MV-4-11 (cell line): ENCODE measurements at regions not wholly inside any gene's neighbourhood (a gene's known extent, or its start where the extent isn't known, plus 50 kb on each side); places are given as distances from the start of the nearest gene placed in this dataset.

Experiments used
- DNase-seq: peaks from one replicate; lab custom pipeline; 2025; lab: John Stamatoyannopoulos, UW

DNA sequence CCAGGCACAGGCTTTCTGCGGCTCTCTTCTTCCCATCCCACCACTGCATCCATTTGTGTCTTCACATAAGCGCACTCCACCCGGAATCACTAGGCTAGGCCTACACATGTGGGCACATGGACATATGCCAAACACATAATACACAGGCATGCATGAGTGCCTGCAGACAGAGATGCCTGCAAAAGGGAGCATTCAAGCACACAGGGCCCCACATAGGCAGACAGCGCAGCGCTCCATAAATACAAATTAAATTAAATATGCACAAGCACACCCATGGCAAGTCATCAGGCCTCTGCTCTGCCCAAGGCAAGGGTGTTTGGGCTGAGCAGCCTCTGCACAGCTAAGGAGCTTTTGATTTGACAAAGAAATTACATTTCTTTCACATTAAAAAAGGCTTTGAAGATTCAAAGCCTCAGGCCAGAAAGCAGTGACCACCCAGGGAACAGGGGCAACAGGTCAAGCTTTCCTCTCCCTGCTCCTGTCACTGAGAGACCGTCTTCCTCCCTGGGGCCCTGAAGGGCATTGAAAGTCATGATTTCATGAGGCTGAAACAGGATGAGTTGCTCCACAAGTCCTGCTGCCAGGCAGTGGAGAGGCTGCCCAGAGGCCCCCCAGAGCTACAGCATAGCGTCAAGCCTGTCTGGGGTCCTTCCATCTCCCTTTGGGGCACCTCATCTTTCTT lies 134.2 kb upstream of the LRFN2 start:
- no peak for DNase-seq

- no peak for DNase-seq
Observed at GRCh38 chr6:40720375-40720748, 133.2 kb upstream of the LRFN2 start.

DNA sequence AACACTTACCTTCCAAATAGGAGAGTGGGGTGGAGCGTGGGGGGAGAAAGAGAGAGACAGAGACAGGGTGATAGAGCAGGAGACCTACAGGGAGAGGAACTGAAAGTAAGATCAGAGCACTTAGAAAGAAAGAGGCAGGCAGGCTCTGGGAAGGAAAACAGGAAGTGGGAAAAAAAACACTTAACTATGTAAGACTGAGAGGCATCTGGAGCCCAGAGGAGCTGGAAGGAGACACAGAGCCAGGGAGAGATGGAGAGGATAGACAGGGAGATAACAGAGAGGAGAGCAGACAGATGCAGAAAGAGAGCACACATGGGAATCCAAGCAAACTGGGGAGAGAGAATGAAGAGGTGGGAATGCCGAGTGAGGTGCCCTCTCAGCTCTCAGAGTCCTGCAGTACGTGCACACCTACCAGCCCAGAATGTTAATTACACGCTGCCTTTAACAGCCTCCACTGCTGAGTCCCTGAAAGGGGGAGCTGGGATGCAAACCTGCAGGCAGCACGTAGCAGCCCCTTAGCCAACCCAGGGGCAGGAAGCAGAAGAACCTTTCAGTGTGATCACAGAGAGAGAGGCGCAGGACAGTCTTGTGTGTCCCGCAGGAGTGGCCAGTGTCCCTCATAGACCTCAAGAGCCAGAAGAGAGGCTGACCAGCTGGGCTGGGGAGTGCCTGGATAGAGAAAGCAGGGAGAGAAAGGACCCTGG lies 132.7 kb upstream of the LRFN2 start:
- DNase-seq, result peak; percentile 95

GRCh38 chr6:40718401-40718800 lies 131.2 kb upstream of the LRFN2 start:
- DNase-seq, result no peak

DNA sequence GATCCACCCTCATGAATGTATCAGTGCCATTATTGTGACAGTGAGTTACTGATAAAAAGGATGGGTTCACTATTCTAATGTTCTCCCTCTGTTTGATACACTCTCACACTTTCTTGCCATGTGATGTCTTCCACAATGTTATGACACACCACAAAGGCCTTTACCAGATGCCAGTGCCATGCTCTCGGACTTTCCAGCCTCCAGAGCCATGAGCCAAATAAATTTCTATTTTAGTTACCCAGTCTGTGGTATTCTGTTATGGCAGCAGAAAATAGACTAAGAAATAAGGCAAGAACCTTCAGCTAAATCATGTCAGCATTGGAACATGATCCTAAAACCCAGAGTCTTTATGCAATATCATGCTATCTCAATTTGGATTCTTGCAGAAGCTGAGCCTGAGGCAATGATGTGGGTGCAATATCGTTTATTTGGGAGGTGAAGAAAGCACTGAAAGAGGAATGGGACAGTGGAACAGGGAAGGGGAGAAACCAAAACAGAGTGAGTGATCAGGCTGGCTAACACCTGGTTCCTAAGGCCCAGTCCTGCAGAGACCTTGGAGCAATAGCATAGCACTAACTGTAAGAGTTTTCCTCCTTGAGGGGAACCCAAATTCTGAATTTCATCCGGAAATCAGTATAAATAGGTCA lies 130.4 kb upstream of the LRFN2 start:
- DNase-seq, result no peak

DNA sequence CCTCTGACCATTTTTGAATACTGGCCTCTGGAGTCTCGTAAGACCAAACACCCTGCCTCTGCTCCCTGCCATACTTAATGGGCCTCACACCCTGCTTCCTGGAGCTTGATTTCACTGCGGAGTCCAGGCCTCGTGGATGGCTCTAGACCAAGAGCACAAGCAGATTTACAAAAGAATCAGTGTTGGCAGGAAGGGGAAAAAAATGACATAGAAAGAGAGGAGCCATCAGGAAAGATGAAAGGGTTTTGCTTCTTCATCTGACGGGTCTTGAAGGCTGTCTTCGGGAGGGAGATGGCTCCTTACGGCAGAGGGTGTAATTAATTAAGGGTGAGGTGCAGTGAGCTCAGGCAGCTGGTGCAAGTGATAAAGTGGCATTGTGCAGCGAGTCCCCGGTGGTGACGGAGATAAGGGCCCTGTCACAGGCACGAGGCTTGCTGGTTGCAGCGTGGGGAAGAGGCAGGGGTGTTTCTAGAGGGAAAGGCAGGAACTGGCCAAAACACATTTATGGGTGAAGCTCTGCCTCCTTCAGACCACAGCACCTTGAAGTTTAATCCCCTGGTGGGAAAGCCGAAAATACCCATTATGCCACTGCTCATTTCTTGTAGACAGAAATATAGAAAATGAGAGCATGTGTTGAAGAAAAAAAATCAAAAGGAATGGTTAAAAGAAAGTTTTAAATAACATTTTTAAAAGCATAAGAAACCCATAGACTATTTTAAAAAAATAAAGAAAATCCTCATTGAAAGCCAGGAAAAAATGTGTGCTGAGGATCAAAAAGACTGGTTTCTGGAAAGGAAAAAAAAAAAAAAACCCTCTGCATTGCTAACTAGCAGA lies 128.6 kb upstream of the LRFN2 start:
- peak; percentile 19 for DNase-seq

GRCh38 chr6:40714576-40715564 lies 127.7 kb upstream of the LRFN2 start:
- DNase-seq, result no peak

DNA sequence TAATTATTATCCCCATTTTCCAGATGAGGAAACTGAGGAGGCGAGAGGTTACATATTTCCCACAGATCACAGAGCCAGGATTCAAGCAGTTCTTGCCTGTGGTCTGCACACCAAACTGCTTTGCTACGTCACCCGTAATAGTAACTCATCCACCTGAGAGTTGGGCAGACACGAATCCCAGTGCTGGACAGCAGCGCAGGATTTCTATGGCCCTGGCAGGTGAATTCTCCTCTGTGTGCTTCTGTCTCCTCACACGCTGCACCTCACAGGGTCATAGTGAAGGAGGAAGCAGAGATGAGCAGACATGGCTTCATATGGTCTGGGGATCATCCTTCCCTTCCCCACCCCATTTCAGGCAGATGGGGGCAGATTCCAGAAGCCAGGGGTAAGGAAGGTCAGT lies 127.0 kb upstream of the LRFN2 start:
- no peak for DNase-seq

- DNase-seq, result peak; percentile 12
Observed at GRCh38 chr6:40713002-40713719, 126.0 kb upstream of the LRFN2 start.

DNA sequence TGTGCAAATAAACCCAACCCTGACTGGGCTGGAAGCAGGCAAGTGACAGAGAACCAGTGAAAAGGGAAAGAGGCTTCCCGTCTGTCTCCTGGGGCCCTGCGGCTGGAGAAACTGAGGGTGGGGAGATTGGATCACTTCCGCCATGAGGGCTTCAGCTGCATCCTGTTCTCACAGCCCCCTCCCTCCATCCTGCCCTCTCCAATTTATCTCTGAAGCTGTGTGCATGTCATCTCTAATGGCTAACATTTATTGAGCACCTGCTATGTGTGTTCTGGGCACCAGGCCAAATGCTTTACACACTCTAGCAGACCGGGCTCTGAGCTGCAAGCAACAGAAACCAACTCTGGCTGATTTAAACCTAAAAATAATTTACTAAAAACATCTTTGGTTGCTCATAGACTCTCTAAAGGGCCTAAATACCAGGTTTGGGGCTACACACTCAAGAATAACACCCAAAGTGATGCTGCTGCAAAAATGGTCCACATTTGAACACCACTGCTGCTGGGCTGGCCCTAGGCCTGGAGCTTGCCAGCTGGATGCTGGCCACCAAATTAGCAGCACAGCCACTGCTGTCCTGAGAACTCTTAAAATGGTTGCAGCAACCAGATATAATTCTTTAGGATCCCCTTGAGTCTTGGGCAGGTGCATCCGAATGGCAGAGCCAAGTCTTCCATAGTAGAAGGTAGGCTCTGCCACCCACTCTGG lies 123.6 kb upstream of the LRFN2 start:
- DNase-seq, result no peak

DNA sequence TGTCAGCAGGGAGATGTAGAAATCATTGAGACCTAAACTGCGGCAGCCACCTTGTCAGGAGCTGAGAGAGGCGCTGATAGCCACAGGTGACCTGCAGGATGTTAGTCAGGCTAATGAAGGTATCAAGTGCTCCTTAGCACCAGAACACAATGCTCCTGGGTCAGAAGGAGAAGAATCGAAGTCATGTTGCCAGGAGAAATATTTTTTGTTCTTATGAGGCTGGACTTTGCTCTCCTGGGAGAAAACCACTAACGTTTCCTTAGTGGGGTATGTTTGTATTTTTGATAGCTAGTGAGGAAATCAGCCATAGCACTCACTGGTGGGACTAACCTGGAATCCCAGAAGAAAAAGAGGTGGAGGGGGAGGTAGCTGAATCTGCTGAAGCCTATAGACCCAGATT lies 120.9 kb upstream of the LRFN2 start:
- DNase-seq, result no peak

- no peak for DNase-seq
Observed at GRCh38 chr6:40706178-40706577, 119.0 kb upstream of the LRFN2 start.

DNA sequence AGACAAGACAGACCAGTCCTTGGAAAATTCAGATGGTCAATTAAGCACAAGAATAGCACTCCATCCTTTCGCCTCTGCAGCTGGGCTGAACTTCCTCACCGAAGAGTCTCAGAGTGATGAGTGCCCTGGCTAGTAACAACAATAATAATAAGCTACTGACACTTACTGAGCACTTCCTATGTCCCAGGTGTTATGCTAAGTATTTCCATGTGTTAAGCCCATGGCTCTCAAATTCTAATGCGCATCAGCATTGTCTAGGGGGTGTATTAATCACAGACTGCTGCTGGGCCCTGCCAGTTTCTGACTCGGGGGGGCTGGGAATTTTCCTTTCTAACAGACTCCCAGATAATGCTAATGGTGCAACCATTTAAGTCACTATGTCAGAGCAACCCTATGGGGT lies 118.2 kb upstream of the LRFN2 start:
- DNase-seq, result no peak

DNA sequence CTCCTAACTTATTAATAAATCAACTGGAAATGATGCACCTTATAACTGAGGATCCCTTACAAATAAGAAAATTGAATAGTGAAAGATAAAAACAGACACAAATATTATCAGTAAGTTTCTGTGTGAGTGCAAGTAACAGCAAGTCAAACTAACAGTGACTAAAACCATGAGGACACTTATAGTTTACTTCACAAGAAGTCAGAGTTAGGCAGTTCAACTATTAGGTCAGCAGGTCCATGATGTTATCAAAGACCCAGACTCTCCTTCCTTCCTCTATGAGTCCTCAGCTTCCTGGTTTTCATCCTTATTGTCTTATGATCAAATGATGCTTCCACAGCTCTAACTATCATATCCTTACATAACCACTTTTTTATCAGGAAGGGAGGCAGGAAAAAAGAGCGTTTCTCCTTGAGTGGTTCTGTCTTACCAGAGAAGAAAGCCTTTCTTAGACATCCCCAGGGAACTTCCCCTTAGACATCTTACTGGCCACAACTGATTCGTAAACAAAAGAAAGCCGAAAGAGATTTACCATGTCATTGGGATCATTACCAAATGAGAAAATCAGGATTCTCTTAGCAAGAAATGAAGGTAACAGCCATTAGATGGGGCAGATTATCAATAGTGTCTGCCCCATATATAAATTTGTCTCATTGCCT lies 114.3 kb upstream of the LRFN2 start:
- no peak for DNase-seq

DNA sequence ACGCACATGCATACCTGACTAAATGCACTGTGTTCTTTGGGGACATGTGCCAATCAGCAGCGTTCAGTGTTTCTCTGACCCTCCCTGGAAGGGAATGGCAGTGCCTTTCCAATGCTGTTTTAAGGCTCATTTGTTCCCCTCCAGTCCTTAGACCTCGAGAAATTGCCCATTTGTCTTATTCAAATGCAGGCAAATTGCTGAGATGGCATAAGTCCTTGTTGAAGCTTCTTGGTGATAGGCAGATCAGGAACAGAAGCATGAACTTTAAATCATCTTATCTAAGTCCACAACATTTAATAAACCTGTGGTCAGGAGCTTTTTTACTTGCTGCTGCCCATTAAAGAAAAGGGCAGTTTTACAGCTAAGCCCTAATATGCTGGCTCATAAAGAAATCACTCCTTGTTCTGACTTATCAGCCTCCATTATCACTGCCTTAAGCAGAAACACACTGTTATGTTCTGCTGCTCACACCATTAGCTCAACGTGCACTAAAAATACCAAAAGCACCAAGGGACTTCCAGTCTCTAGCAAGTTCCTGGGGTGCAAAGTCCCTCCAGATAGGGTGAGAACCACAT lies 112.9 kb upstream of the LRFN2 start:
- no peak for DNase-seq

DNA sequence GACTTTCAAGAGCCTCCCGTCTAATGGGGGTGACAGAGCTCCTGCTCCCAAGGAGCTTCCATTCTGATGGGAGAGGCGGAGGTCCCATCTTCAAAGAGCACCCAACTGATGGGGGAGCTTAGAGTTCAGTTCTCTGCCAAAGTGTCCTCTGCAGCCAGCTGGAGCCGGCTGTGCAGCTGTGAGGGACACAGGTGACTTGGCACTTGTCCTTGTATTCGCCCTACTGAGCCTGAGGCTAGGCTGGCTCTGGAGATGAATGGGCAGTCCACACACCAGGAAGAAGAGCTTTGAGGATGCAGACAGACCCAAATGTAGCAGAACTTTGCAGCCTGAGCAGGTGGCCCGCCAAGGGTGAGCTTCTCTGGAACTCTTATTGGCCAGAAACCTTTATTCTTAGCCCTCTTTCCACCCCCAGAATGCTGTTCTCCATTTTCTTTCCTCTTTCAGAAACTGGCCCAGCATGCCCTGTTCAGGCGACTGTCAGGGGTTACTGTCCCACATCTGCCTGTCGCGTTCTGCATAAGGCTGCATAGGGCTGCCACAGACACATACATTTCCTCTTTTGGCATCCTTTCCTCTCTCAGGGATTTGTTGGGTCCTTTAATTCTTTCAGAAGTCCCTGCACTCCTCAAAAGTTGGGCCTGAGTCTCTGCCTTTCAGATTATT lies 108.7 kb upstream of the LRFN2 start:
- peak; percentile 55 for DNase-seq

- no peak for DNase-seq
Observed at GRCh38 chr6:40695114-40695513, 108.0 kb upstream of the LRFN2 start.

- DNase-seq, result no peak
Observed at GRCh38 chr6:40693768-40694167, 106.6 kb upstream of the LRFN2 start.

- no peak for DNase-seq
Observed at GRCh38 chr6:40692337-40692736, 105.2 kb upstream of the LRFN2 start.
